Tibial artery (tissue), 4 donors: ENCODE measurements at regions not wholly inside any gene's neighbourhood (a gene's known extent, or its start where the extent isn't known, plus 50 kb on each side); places are given as distances from the start of the nearest gene placed in this dataset.

Experiments used
- DNase-seq, 2 donors: peaks; one replicate each; pipeline ENCODE4 v3.0.0-alpha.2; 2019
- H3K27ac ChIP-seq, 2 donors: fragments of 200-600 bp; sonication (generic) in 1 of 2; 1 replicate in 1 of 2; 2 replicates in 1 of 2; pipeline ENCODE4 v1.5.1; 2018 to 2019; ENCODE audit warnings: mild to moderate bottlenecking in 1 of 2
- H3K27me3 ChIP-seq, 2 donors: fragments of 200-600 bp; sonication (generic) in 1 of 2; one replicate each; pipeline versions ENCODE4 v1.5.1 to v1.6.0; 2016 to 2019
- H3K36me3 ChIP-seq, 3 donors: fragments of 200-600 bp; sonication (generic) in 2 of 3; one replicate each; pipeline ENCODE4 v1.5.1; 2016 to 2019; ENCODE audit warnings: mild to moderate bottlenecking in 2 of 3
- H3K4me1 ChIP-seq, 4 donors: fragments of 200-600 bp; sonication (generic) in 2 of 4; 1 replicate in 3 of 4; 2 replicates in 1 of 4; pipeline ENCODE4 v1.5.1; 2016 to 2019
- H3K4me3 ChIP-seq, 2 donors: fragments of 200-600 bp; sonication (generic) in 1 of 2; 1 replicate in 1 of 2; 2 replicates in 1 of 2; pipeline ENCODE4 v1.5.1; 2018 to 2019; ENCODE audit warnings: mild to moderate bottlenecking in 2 of 2
- H3K9me3 ChIP-seq, 3 donors: fragments of 200-600 bp; sonication (generic) in 1 of 3; one replicate each; pipeline ENCODE4 v1.5.1; 2016 to 2019
- intact Hi-C: fragments of 100-400 bp; cut with DNase I; formaldehyde crosslinking; loops from one replicate; pipeline ENCODE4 v1.15.0; 2023; ENCODE audit warnings: low total_unique reads
- TF ChIP-seq, protein P1 (sequence below), 2 experiments: fragments of 200-600 bp in 1 of 2; fragments of 450-650 bp in 1 of 2; IDR thresholded peaks; one replicate each; pipeline ENCODE4 v1.5.1; 2017 to 2019; ENCODE audit warnings: antibody characterized with exemption in 2 of 2, mild to moderate bottlenecking in 1 of 2, moderate library complexity in 1 of 2

DNA sequence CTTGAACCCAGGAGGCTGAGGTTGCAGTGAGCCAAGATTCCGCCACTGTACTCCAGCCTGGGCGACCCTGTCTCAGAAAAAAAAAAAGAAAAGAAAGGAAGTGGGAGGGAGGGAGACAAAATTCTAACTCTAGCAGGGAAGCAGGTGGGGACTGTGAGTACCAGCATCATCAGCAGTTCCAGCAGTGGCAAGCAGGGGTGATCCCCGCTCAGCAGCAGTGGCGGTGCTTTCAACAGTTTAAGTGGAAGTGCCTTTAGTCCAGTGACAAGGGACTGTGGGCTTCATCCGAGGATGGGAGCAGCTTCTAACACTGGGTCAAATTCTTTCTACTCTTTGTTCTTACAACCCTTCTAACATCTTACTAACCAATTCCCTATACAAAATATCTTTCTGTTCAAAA, 858.1 kb upstream of the ADAMTS5 start:
- Histone ChIP-seq H3K4me3 (no peak overlapping the region), H3K36me3 (no peaks in the 10 kb centered on the region)

DNA sequence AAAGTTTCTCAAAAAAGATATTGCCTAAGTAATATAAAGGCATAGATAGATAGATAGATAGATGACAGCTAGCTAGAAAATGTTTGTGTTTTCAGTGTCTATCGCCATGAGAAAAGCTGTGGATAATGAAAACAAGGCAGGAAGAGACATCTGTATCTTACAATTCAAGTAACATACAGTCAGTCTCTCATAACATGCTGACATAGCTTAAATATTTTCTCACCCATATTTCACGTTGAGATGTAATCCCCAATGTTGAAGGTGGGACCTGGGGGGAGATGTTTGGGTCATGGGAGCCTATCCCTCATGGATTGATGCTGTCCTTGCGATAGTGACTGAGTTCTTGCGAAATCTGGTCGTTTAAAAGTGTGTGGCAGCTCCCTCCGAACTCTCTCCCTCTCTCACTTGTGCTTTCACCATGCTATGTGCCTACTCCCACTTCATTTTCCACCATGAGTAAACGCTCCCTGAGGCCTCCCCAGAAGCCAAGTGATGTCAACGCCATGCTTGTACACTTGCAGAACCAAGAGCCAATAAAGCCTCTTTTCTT, 856.8 kb upstream of the ADAMTS5 start:
- no peak overlapping the region for H3K27ac ChIP-seq
- no peaks in the 10 kb centered on the region for H3K9me3 ChIP-seq
- no peak for DNase-seq
- intact Hi-C loops, result no loop called here
- TF ChIP-seq, protein P1, sequence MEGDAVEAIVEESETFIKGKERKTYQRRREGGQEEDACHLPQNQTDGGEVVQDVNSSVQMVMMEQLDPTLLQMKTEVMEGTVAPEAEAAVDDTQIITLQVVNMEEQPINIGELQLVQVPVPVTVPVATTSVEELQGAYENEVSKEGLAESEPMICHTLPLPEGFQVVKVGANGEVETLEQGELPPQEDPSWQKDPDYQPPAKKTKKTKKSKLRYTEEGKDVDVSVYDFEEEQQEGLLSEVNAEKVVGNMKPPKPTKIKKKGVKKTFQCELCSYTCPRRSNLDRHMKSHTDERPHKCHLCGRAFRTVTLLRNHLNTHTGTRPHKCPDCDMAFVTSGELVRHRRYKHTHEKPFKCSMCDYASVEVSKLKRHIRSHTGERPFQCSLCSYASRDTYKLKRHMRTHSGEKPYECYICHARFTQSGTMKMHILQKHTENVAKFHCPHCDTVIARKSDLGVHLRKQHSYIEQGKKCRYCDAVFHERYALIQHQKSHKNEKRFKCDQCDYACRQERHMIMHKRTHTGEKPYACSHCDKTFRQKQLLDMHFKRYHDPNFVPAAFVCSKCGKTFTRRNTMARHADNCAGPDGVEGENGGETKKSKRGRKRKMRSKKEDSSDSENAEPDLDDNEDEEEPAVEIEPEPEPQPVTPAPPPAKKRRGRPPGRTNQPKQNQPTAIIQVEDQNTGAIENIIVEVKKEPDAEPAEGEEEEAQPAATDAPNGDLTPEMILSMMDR (IDR thresholded peaks at IDR 0.05), result no peak
- H3K27me3 ChIP-seq, result no peaks in the 10 kb centered on the region
- no peak overlapping the region for H3K4me3 ChIP-seq
- H3K4me1 ChIP-seq, result no peaks in the 10 kb centered on the region
- H3K36me3 ChIP-seq, result no peaks in the 10 kb centered on the region

More for the DNA sequence above, 858.1 kb upstream of the ADAMTS5 start:
- Histone ChIP-seq H3K27ac (no peak overlapping the region), H3K9me3 (no peaks in the 10 kb centered on the region), H3K4me1 (no peaks in the 10 kb centered on the region), H3K27me3 (no peaks in the 10 kb centered on the region)
- DNase-seq, result no peak
- intact Hi-C loops, result no loop called here
- TF ChIP-seq, protein P1 (IDR thresholded peaks at IDR 0.05), result no peak

- Histone ChIP-seq H3K36me3 (no peaks in the 10 kb centered on the region), H3K9me3 (no peaks in the 10 kb centered on the region), H3K4me1 (no peaks in the 10 kb centered on the region), H3K4me3 (no peak overlapping the region), H3K27me3 (no peaks in the 10 kb centered on the region), H3K27ac (no peak overlapping the region)
- DNase-seq, result no peak
- intact Hi-C loops, result no loop called here
- TF ChIP-seq, protein P1 (IDR thresholded peaks at IDR 0.05), result no peak
Measured at GRCh38 chr21:27820342-27820741, 853.5 kb upstream of the ADAMTS5 start.

DNA sequence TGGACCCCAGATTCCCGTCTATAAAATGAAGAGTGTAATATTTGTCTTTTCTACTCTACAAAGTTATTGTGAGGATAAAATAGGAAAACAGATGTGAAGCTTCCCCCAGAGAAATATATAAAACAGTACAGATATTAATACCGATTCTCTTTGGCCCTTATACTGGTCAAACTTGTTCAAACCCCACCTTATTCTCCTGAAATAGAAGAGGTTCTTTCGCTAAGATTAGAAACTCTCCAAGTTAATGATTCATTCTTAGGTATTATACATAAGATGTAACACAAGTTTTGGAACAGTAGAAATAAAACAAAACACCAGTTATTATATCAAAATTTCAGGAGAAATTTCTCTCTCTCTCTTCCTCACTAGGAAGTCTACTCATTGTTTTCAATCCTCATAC, 852.4 kb upstream of the ADAMTS5 start:
- no peak for DNase-seq
- H3K36me3 ChIP-seq, result no peaks in the 10 kb centered on the region
- intact Hi-C loops, result no loop called here
- TF ChIP-seq, protein P1 (IDR thresholded peaks at IDR 0.05), result no peak
- H3K27ac ChIP-seq, result no peak overlapping the region
- H3K4me3 ChIP-seq, result no peak overlapping the region
- H3K4me1 ChIP-seq, result no peaks in the 10 kb centered on the region
- H3K27me3 ChIP-seq, result no peaks in the 10 kb centered on the region
- H3K9me3 ChIP-seq, result no peaks in the 10 kb centered on the region

GRCh38 chr21:27818847-27819246, 852.0 kb upstream of the ADAMTS5 start:
- no peak overlapping the region for H3K27ac ChIP-seq
- intact Hi-C loops, result no loop called here
- DNase-seq, result no peak
- H3K27me3 ChIP-seq, result no peaks in the 10 kb centered on the region
- no peak overlapping the region for H3K4me3 ChIP-seq
- H3K4me1 ChIP-seq, result no peaks in the 10 kb centered on the region
- TF ChIP-seq, protein P1 (IDR thresholded peaks at IDR 0.05), result no peak
- H3K36me3 ChIP-seq, result no peaks in the 10 kb centered on the region
- H3K9me3 ChIP-seq, result no peaks in the 10 kb centered on the region
